ENCODE measurements at regions not wholly inside any gene's neighbourhood (a gene's known extent, or its start where the extent isn't known, plus 50 kb on each side); places are given as distances from the start of the nearest gene placed in this dataset.

DNA sequence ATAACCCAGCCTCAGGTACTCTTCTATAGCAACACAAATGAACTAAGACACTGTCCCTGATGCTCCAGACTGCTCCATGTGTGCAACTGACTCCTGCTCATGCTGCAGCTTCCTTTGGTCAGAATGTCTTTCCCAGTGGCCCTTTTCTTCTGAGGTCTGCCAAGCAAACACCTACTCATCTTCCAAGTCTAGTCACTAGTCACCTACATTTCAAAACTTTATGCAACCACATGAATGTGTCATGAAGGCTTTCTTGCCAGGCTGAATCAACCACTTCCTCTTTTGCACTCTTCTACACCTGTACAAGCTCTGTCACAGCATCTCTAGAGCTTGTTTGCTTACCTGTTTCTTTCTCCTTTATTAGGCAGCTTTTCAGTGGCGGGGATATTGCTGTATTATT is 75.8 kb downstream of the LSMEM1 start:
- TF ChIP-seq EZH2 (IDR thresholded peaks at IDR 0.05; ENCODE audit: low read length, unreplicated experiment): no peak
- TF ChIP-seq, protein P1, sequence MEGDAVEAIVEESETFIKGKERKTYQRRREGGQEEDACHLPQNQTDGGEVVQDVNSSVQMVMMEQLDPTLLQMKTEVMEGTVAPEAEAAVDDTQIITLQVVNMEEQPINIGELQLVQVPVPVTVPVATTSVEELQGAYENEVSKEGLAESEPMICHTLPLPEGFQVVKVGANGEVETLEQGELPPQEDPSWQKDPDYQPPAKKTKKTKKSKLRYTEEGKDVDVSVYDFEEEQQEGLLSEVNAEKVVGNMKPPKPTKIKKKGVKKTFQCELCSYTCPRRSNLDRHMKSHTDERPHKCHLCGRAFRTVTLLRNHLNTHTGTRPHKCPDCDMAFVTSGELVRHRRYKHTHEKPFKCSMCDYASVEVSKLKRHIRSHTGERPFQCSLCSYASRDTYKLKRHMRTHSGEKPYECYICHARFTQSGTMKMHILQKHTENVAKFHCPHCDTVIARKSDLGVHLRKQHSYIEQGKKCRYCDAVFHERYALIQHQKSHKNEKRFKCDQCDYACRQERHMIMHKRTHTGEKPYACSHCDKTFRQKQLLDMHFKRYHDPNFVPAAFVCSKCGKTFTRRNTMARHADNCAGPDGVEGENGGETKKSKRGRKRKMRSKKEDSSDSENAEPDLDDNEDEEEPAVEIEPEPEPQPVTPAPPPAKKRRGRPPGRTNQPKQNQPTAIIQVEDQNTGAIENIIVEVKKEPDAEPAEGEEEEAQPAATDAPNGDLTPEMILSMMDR (conservative IDR thresholded peaks at IDR 0.05; ENCODE audit: low read depth, low read length): no peak

All from PC-3 (cell line).